GM21576 (cell line): ENCODE measurements at regions not wholly inside any gene's neighbourhood (a gene's known extent, or its start where the extent isn't known, plus 50 kb on each side); places are given as distances from the start of the nearest gene placed in this dataset.
A peak's percentile ranks its signal among the peaks of the same experiment; 100 is the strongest.
"Not testable (repeated sequence)": the region's sequence is repeated elsewhere in the genome, so short reads cannot be mapped to it uniquely, and the experiment has no call there.

Experiments
- ATAC-seq: cut with Tn5 transposase; IDR thresholded peaks from one replicate; pipeline ENCODE4 v1.9.1; 2021; ENCODE audit warnings: mild to moderate bottlenecking, moderate library complexity; ENCODE audit not compliant: unreplicated experiment

DNA sequence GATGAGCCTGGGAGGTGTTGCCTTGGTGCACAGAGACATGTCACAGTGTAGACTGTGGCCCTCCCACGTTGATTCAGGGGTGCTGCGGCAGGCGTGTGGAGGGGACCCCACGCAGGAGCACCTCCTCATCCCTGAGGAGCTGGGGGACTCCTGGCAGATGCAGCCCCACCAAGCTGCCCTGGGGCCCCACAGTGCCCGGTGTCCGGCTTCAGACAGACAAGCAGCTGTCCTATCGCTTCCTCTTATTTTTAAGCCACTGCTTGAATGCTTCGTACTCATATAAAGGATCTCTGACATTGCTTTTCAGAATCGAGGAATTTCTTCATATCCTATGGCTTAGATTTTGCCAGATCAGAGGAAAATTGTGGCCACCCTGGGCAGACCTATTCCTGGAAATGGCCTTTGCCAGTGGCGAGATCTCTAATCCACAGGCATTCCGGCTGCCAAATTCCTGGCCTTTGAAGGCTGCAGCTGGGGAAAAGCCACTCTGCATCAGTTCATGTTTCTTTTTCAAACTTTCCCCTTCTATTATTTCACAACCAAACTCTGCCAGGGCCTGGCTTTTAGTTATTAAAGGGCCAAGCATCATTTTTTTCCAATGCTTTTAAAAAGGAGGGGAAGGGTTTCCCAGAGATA lies 337.0 kb downstream of the THBS2 start:
- no peak for ATAC-seq

DNA sequence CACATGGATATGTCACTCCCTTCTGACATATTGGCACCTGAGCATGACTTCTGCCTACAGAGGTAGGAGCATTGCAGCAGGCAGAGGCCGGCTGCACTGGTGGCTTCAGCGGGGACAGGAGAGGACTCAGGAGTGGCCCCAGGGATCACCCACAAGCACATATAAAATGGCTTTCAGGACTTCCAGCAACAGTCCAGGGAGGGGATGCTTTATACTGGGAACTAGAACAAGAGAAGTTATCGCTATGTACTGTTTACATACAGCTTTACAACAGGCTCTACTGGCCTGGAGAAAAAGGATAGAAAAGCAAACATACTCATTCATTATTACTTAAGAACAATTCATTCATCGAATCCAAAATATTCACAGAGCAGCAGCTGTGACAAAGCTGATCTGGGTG lies 337.8 kb downstream of the THBS2 start:
- no peak for ATAC-seq

DNA sequence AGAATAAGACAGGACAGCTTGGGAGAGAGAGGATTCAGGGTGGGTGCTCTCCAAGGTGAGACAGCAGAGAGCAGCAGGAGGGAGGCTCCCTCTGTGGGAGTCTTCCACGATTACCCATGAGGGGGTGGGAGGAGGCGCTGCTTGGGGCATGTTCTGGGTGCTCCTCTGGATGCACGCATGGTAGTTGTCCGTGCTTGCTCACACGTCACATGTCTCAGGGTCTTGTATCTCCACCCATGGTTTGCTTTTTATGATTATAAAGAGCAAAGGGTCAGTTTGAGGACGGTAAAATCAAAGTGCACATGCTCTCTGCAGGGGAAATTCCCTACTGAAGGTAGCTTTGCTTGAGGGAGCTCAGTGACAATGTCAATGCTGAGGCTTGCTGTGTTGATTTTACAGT lies 338.4 kb downstream of the THBS2 start:
- no peak for ATAC-seq

DNA sequence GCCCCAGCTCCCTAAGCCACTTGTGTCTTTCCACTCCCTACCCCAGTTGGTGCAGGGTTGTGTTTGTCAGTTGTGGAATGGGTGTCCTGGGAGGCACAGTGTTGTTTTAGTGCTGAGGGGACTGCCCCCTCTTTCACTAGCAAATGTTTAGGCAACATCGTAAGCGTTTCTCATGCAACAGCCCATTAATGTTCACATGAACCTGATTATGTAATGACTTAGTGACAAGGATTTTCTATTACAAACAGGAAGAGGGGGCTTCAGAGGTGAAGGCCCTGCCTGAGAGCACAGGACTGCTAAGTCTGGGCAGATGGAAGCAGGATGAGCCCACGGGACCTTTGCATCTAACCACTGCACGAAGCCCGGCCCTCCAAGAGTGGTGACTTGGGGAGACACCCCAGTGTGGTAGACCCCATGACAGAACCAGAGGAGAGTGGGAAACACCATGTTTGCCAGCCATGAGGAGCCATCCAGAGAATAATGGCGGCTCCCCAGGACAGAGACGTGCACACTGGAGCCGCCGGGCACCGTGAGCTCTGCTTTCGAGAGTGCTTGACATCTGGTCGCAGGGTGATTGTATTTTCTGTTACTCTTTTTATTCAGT lies 339.7 kb downstream of the THBS2 start:
- ATAC-seq = no peak

DNA sequence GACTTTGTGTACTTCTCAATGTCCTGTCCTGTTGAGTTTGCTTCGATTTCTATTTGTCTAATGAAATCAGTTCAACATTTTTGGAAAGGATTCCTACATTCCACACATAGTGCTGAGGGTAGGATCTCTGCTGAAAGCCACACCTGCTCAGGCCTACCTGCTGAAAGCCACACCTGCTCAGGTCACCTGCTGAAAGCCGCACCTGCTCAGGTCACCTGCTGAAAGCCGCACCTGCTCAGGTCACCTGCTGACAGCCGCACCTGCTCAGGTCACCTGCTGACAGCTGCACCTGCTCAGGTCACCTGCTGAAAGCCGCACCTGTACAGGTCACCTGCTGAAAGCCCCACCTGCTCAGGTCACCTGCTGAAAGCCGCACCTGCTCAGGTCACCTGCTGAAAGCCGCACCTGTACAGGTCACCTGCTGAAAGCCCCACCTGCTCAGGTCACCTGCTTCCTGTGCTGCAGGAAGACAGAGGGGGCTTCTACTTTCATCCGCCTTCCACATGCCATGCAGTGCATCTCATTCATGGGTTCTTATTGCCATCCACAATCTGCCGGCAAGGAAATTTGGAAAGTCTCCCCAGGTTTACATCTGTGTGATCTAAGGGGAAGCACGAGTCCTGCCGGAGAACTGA lies 340.3 kb downstream of the THBS2 start:
- not testable (repeated sequence) for ATAC-seq

DNA sequence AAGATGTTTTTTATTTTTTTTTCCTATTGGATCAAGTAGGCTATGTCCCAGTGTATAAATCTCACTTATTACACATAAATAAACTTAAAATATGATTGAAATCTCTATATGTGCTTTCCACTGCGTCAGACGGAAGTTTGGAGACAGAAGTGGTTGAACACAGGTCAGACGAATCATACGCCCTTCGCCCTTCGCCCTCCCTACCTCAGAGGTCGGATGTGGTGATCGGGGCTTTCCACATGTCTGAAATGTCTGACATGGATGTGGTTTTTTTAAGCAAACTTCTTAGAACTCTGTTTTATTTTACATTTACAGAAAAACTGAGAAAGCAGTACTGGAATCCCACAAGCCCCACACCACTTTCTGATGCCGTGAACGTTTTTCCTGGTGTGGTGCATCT lies 344.4 kb downstream of the THBS2 start:
- ATAC-seq = no peak

DNA sequence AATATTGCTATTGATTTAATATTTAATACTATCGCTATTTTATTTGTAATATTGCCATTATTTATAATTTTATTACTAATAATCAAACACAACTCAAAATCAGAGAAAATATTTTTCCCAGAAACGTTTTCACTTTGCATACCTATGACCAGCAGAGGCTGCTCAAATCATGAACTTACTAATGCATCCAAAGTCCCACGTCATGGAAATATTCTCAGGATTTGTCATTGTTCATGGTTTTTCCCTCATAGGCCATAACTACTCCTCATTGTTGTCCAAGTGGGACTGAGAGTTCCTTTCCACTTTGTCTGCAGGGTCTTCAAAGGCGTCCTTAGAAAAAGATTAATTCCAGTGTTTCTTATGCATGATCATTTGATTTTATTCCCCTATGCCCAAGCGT lies 344.8 kb downstream of the THBS2 start:
- ATAC-seq = no peak

DNA sequence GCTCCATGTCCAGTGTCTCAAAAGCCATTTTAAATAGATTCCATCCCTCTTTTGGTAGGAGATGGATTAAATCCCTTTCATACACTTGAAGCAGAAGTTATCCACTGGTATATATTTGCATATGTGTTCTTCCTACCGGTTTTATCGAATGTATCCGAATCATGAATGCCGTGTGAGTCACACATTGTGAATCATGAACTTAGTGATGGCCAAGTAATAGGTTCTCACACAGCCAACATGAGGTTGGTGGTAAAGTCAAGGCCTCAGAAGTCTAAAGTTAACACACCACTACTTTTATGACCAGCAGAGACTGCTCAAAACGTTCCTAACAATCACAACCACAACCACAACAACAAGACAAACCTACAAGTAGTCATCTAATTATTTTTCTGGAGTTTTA lies 345.5 kb downstream of the THBS2 start:
- ATAC-seq = no peak

DNA sequence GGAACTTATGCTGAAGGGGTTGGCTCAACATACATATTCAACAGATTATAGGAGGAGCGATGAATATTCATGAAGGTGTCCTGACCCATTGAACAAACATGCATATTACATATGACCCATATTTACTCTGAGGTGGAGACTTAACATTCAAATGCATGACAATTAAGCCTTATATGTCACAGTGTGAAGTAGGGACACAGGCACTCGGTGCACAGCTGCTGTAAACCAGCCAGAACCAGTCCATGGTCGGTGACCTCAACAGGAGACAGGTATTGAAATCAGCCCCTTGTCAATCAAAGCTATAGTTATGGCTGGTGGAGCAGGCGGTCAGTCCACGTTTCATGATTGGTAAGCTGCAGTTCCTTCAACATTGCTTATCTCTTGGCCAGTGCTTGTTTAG lies 347.3 kb downstream of the THBS2 start:
- no peak for ATAC-seq

DNA sequence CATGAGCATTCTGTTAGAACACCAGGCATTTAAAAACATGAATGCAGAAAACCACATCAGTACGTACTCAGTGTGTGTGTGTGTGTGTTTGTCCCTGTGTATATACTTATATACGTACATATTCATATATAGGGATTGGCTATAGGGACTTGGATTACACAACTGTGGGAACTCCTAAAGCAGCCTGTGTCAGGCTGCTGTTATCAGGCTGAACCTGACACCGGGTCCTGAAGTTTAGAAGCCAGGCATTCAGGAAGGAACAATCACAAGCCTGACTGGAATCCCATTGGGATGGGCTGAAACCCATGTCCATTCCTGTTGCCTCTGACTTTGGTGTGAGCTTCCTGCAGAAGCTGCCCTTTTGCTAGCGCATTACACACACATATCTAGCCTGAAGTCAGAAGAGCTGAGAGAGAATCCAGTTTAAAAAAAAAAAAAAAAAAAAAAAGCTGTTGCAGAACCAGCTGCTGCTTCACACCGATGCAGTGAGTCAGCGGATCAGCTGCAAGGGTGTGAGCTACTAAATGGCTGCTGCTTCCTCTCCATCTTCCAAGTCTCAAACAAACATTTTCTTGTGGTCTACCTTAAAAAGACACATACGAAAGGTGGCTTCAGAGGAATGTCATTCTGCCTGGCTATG lies 348.1 kb downstream of the THBS2 start:
- no peak for ATAC-seq

DNA sequence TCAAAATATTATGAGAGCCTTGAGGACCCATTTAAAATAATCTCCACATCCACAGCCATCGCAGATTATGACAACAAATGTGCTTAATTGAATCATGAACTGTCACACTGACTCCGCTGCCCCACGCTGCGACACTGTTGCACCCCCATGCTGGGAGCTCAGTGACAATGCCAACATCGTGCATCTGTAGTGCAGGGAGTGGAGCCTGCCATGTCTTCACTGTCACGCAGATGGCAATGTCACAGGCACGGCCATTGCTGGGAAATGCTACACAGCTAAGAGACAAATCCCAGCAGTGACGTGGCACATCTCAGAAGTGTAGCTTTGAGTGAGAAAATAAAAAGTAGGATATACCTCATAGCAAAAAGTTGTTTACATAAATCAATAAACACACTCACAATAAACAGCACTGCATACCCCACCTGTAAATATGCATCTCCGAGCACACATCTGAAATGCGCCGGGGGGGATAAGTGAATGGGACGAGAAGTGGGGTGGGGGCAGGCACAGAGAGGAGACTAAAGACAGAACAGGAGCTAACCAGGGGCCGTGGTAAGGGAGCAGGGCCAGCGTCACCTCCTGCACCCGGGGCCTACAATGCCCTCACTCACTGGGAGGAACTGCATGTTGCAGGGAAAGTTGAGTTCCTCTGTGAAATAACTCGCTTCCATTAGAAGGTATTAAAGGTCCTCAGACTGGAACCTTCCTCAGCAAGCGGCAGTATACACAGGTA lies 349.9 kb downstream of the THBS2 start:
- no peak for ATAC-seq

DNA sequence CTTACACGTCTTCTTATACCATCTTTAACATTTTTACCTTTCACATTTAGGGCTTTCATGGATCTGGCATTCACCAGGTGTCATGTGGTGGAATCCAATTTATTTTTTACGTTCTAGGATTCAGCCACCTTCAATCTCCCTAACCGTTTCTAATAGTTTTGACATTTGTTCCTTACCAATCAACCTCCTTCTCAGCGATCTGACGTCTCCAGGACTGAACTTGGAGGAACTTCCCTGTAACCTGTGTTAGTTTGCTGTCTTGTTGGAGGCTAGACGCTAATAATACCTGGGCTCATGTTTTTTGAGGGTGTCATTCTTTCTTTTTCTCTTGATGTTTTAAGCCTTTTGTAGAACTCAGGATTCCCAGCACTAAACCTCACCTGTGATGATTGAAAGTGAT lies 351.6 kb downstream of the THBS2 start:
- no peak for ATAC-seq

DNA sequence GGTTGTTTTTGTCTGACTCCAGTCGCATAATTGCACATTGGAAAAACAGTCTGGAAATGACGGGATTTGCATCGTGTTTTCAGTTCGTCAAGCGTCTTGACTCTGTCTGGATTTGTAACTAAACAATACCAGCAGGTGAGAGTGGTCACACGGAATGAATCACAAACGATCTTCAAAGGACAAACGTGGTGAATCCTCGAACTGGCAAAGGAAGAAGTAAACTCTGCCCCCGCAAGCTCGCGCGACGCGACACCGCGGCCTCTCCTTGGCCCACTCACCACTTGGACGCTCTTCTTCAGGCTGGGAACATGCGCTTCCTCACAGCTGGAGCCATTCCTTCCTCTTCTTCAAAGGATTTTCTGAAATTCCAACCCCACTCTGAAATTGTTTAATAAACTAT lies 352.6 kb downstream of the THBS2 start:
- no peak for ATAC-seq

DNA sequence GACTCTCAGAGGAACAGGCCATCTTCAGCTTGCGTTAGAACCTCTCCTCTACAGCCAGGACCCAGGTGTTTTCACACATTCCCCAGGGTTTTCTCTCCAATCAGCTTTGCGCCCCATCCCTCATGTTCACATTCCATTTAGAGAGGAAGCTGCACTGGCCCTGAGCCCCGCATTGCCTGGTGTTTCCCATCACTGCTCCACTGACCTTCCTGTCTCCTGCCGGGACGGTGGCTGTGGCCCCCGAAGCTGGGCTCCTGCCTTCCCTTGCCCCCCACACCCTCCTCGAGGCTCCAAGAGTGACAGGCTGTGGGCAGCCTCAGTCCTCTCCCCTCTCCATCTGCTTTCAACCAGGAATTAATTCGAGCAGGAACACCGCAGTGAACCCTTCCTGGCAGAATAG lies 357.3 kb downstream of the THBS2 start:
- ATAC-seq = no peak

DNA sequence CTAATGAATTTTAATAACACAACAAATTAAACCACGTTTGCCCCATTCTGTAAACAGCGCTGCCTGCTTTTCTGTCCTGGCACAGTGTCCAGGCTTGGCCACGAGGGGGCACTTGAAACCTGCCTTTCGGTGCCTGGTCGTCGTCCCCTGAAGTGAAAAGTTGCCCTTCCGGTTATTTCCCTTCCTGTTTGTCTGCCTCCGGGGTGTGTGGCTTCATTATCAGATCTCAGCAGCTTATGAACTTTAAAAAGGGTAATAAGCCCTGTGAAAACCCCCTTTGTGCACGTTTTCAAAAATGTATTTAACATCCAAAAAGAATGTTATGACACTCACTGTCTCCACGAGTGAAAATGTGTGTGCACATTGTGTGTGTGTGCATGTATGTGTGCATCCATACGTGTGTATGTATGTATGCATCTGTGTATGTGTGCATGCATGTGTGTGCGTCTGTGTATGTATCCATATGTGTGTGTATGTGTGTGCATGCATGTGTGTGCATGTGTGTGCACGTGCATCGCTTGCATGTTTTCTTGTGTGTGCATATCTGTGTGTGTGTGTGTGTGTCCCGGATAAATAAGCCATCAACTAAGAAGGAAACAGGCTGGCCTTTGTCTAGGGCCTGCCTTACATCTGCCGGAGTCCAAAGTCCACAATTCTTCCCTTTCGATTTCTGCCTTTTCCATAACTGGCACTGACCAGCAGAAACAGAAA lies 358.4 kb downstream of the THBS2 start:
- ATAC-seq = peak; percentile 97

DNA sequence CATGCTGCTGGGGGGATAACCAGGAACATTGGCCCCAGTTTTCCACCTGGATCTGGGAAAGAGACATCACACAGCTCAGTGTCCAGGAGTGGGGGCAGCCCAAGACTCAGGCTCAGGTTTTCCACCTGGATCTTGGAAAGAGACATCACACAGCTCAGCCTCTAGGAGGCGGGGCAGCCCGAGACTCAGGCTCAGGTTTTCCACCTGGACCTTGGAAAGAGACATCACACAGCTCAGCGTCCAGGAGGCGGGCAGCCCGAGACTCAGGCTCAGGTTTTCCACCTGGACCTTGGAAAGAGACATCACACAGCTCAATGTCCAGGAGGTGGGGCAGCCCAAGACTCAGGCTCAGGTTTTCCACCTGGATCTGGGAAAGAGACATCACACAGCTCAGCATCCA lies 361.6 kb downstream of the THBS2 start:
- no peak for ATAC-seq

DNA sequence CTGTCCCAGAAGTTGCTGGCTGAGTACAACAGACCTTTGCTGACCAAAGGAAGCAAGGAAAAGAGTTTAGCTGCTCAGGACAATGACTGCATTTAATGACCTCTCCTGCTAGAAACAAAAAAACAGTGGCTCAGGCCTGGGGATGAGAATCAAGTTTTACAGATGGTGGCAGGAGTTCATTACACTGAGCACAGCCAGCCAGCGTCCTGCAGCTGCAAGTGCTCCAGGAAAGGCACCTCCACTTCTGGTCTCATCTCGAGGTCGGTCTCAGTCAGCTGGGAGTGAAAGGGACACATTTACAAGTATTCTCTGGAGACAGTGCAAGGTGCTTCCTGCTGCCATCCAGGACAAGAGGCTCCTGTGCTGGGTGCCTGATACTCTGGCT lies 362.7 kb downstream of the THBS2 start:
- no peak for ATAC-seq

DNA sequence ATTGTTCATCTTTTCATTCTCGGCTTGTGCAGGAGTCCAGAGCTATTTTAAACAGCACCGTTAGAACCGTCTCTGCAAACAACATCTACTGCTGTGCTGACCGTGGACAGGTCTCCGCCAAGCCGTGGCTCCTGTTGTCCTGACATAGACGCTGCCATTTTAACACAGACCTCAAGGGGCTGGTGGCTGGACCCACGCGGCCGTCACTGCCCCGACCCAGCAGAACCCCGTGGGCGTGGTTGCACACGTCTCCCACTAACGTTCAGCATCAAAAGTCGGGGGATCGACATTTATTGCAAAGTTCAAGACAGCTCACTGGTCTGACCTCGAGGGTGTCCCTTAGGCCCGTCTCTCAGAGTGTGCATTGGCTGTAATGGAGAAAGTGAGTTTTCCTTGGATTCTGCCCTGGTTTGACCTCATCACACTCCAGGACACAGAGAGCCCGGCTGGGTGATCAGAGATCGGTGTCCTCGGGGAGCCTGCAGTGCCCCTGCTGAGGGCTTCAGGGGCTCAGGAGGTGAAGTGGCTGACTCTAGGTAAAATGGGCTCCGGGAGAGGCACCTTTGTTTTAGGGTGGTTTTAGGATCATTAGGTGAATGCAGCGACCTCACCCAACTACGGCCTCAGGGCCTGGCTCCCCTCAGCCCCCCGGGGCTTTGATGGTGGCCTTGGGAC lies 363.2 kb downstream of the THBS2 start:
- no peak for ATAC-seq

DNA sequence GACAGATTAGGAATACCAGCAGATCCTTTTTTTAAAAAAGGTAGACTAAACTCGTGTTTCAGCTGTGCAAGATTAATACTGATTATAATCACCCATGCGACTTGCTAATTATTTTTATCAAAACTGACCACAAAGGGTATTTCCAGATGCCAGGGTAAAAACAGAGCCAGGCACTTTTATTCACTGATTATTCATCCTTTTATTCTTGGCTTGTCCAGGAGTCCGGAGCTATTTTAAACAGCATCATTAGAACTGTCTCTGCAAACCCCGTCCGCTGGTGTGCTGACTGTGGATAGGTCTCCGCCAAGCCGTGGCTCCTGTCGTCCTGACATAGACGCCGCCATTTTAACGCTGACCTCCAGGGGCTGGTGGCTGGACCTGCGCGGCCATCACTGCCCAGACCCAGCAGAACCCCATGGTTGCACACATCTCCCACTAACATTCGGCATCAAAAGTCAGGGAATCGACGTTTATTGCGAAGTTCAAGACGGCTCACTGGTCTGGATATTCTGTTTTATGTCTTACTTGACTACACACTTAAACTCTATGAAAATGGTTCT lies 364.8 kb downstream of the THBS2 start:
- no peak for ATAC-seq

DNA sequence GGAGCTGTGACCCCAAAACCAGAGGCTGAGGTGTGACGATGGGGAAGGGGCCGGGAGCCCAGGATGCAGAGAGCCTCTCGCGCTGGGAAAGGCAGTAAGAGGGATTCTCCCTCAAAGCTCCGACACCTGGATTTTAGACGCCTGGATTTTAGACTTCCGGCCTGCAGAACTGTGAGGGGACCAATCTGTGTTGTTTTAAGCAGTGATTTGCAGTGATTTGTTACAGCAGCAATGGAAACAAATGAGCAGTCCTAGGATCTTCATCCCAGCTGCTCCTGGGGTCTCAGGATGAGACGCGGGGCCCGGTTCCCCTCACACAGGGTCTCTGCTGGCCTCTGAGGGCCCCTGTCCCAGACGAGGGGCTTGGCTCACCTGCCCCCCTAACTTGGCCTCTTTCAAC lies 365.5 kb downstream of the THBS2 start:
- ATAC-seq = no peak
